Tibial nerve (tissue), 4 donors: ENCODE measurements at regions not wholly inside any gene's neighbourhood (a gene's known extent, or its start where the extent isn't known, plus 50 kb on each side); places are given as distances from the start of the nearest gene placed in this dataset.

ENCODE experiments used
- DNase-seq, 2 donors: peaks; one replicate each; pipeline ENCODE4 v3.0.0-alpha.2; 2019; ENCODE audit warnings: low spot score in 2 of 2
- H3K27ac ChIP-seq, 4 donors: fragments of 200-600 bp; sonication (generic) in 3 of 4; one replicate each; pipeline ENCODE4 v1.5.1; 2017 to 2019; ENCODE audit warnings: mild to moderate bottlenecking in 1 of 4
- H3K27me3 ChIP-seq, 2 donors: fragments of 200-600 bp; sonication (generic) in 1 of 2; one replicate each; pipeline versions ENCODE4 v1.5.1 to v1.6.0; 2017 to 2019
- H3K36me3 ChIP-seq, 3 donors: fragments of 200-600 bp; sonication (generic); one replicate each; pipeline ENCODE4 v1.5.1; 2018 to 2019
- H3K4me1 ChIP-seq, 4 donors: fragments of 200-600 bp; sonication (generic) in 3 of 4; one replicate each; pipeline ENCODE4 v1.5.1; 2017 to 2019
- H3K4me3 ChIP-seq, 4 donors: fragments of 200-600 bp; sonication (generic) in 3 of 4; one replicate each; pipeline ENCODE4 v1.5.1; 2017 to 2019; ENCODE audit warnings: mild to moderate bottlenecking in 1 of 4, moderate library complexity in 1 of 4
- H3K9me3 ChIP-seq, 4 donors: fragments of 200-600 bp; sonication (generic) in 3 of 4; one replicate each; pipeline ENCODE4 v1.5.1; 2017 to 2019
- CTCF ChIP-seq, 5 experiments: fragments of 200-600 bp in 3 of 5; fragments of 450-650 bp in 2 of 5; sonication (generic) in 3 of 5; IDR thresholded peaks; one replicate each; pipeline ENCODE4 v1.5.1; 2016 to 2019; ENCODE audit warnings: antibody characterized with exemption in 5 of 5, mild to moderate bottlenecking in 3 of 5, moderate library complexity in 2 of 5
- EP300 ChIP-seq, 2 donors: sonication (generic); formaldehyde crosslinking; IDR thresholded peaks; one replicate each; pipeline ENCODE4 v1.6.1; 2017; ENCODE audit warnings: antibody characterized with exemption in 2 of 2, mild to moderate bottlenecking in 1 of 2
- POLR2A ChIP-seq, 2 donors: fragments of 450-650 bp; IDR thresholded peaks; one replicate each; pipeline ENCODE4 v1.6.1; 2017; ENCODE audit warnings: antibody characterized with exemption in 2 of 2, mild to moderate bottlenecking in 2 of 2, moderate library complexity in 2 of 2
- WGBS, 2 donors: methylation state at CpG; one replicate each; pipeline ENCODE4 v1.1.5; 2018; 5-methylcytosine and 5-hydroxymethylcytosine counted together

- H3K27ac ChIP-seq, result no peak overlapping the region
- peaks cover 0 to 4% (median 0%) of the 10 kb centered on the region in 4 donors for H3K4me1 ChIP-seq
- no peaks in the 10 kb centered on the region for H3K27me3 ChIP-seq
- no peak overlapping the region for H3K4me3 ChIP-seq
- DNase-seq, result no peak
- WGBS, 2 donors, result 7 to 13% methylated on average over 1 of the region's 1 CpG
- no peaks in the 10 kb centered on the region for H3K36me3 ChIP-seq
- TF ChIP-seq EP300 (IDR thresholded peaks at IDR 0.05), result no peak
- no peak for TF ChIP-seq CTCF (IDR thresholded peaks at IDR 0.05)
- no peak for TF ChIP-seq POLR2A (IDR thresholded peaks at IDR 0.05)
- no peaks in the 10 kb centered on the region for H3K9me3 ChIP-seq
Observed at GRCh38 chr11:90737444-90738050, 514.7 kb upstream of the CHORDC1 start.

- DNase-seq, result no peak
- TF ChIP-seq POLR2A (IDR thresholded peaks at IDR 0.05), result no peak
- no peak for TF ChIP-seq CTCF (IDR thresholded peaks at IDR 0.05)
- no peak for TF ChIP-seq EP300 (IDR thresholded peaks at IDR 0.05)
- 88 to 95% methylated on average over 2 of the region's 2 CpGs for WGBS, 2 donors
Observed at GRCh38 chr11:90732486-90732885, 509.6 kb upstream of the CHORDC1 start.

GRCh38 chr11:90723475-90723874 is 500.6 kb upstream of the CHORDC1 start:
- 92 to 94% methylated on average over 3 of the region's 3 CpGs for WGBS, 2 donors
- H3K4me3 ChIP-seq, result no peak overlapping the region
- no peaks in the 10 kb centered on the region for H3K4me1 ChIP-seq
- TF ChIP-seq POLR2A (IDR thresholded peaks at IDR 0.05) (no peak), EP300 (IDR thresholded peaks at IDR 0.05) (no peak), CTCF (IDR thresholded peaks at IDR 0.05) (no peak)
- H3K9me3 ChIP-seq, result peaks cover 0 to 9% (median 0%) of the 10 kb centered on the region in 4 donors
- no peak for DNase-seq
- H3K36me3 ChIP-seq, result no peaks in the 10 kb centered on the region
- no peaks in the 10 kb centered on the region for H3K27me3 ChIP-seq
- H3K27ac ChIP-seq, result no peak overlapping the region

More at GRCh38 chr11:90732486-90732885, 509.6 kb upstream of the CHORDC1 start:
- Histone ChIP-seq H3K27me3 (no peaks in the 10 kb centered on the region), H3K36me3 (no peaks in the 10 kb centered on the region), H3K4me3 (no peak overlapping the region), H3K27ac (no peak overlapping the region), H3K4me1 (peaks cover 0 to 2% (median 0%) of the 10 kb centered on the region in 4 donors), H3K9me3 (peaks cover 0 to 12% (median 0%) of the 10 kb centered on the region in 4 donors)

- no peak for TF ChIP-seq POLR2A (IDR thresholded peaks at IDR 0.05)
- no peak for TF ChIP-seq CTCF (IDR thresholded peaks at IDR 0.05)
- TF ChIP-seq EP300 (IDR thresholded peaks at IDR 0.05), result no peak
- no peak overlapping the region for H3K4me3 ChIP-seq
- peaks cover 0 to 9% (median 0%) of the 10 kb centered on the region in 4 donors for H3K9me3 ChIP-seq
- no peaks in the 10 kb centered on the region for H3K4me1 ChIP-seq
- H3K36me3 ChIP-seq, result no peaks in the 10 kb centered on the region
- DNase-seq, result no peak
- H3K27me3 ChIP-seq, result no peaks in the 10 kb centered on the region
- WGBS, 2 donors, result 56 to 66% methylated on average over 3 of the region's 3 CpGs
- H3K27ac ChIP-seq, result no peak overlapping the region
Observed at GRCh38 chr11:90722552-90723190, 499.8 kb upstream of the CHORDC1 start.

GRCh38 chr11:90717522-90717921 is 494.7 kb upstream of the CHORDC1 start:
- Histone ChIP-seq H3K4me3 (no peak overlapping the region), H3K36me3 (no peaks in the 10 kb centered on the region), H3K9me3 (peaks cover 0 to 22% (median 0%) of the 10 kb centered on the region in 4 donors), H3K27me3 (no peaks in the 10 kb centered on the region), H3K4me1 (no peaks in the 10 kb centered on the region), H3K27ac (no peak overlapping the region)
- TF ChIP-seq EP300 (IDR thresholded peaks at IDR 0.05) (no peak), POLR2A (IDR thresholded peaks at IDR 0.05) (no peak), CTCF (IDR thresholded peaks at IDR 0.05) (no peak)
- no peak for DNase-seq
